ENCODE measurements at regions not wholly inside any gene's neighbourhood (a gene's known extent, or its start where the extent isn't known, plus 50 kb on each side); places are given as distances from the start of the nearest gene placed in this dataset.

- H3K27ac ChIP-seq, result no peak overlapping the region
- no peaks in the 10 kb centered on the region for H3K36me3 ChIP-seq (ENCODE audit: control insufficient read depth, insufficient read depth, low read length)
- H2AFZ ChIP-seq, result no peak overlapping the region
- no peak for TF ChIP-seq CTCF (IDR thresholded peaks at IDR 0.05)
- no peaks in the 10 kb centered on the region for H3K9me3 ChIP-seq (ENCODE audit: control insufficient read depth, low read length)
- H3K9ac ChIP-seq, result no peak overlapping the region
- no peaks in the 10 kb centered on the region for H3K4me1 ChIP-seq
- H3K27me3 ChIP-seq (ENCODE audit: control insufficient read depth, insufficient read depth, low read length), result no peaks in the 10 kb centered on the region
- no peaks in the 10 kb centered on the region for H3K79me2 ChIP-seq
- H3K4me2 ChIP-seq (ENCODE audit: low read length), result no peak overlapping the region
- H3K4me3 ChIP-seq (ENCODE audit: low read depth, low read length), result no peak overlapping the region
Measured at GRCh38 chr1:82788660-82789059, 987.9 kb downstream of the ADGRL2 start.

- no peak overlapping the region for H2AFZ ChIP-seq
- H3K4me1 ChIP-seq, result no peaks in the 10 kb centered on the region
- H3K79me2 ChIP-seq, result no peaks in the 10 kb centered on the region
- H3K27me3 ChIP-seq (ENCODE audit: control insufficient read depth, insufficient read depth, low read length), result no peaks in the 10 kb centered on the region
- no peak overlapping the region for H3K4me2 ChIP-seq (ENCODE audit: low read length)
- no peaks in the 10 kb centered on the region for H3K36me3 ChIP-seq (ENCODE audit: control insufficient read depth, insufficient read depth, low read length)
- H3K9me3 ChIP-seq (ENCODE audit: control insufficient read depth, low read length), result no peaks in the 10 kb centered on the region
- H3K27ac ChIP-seq, result no peak overlapping the region
- TF ChIP-seq CTCF (IDR thresholded peaks at IDR 0.05), result no peak
- no peak overlapping the region for H3K4me3 ChIP-seq (ENCODE audit: low read depth, low read length)
- no peak overlapping the region for H3K9ac ChIP-seq
Measured at GRCh38 chr1:82788038-82788437, 987.3 kb downstream of the ADGRL2 start.

- Histone ChIP-seq H2AFZ (no peak overlapping the region), H3K4me3 (ENCODE audit: low read depth, low read length) (no peak overlapping the region), H3K9ac (no peak overlapping the region), H3K36me3 (ENCODE audit: control insufficient read depth, insufficient read depth, low read length) (no peaks in the 10 kb centered on the region), H3K79me2 (no peaks in the 10 kb centered on the region), H3K4me2 (ENCODE audit: low read length) (no peak overlapping the region), H3K27ac (no peak overlapping the region), H3K9me3 (ENCODE audit: control insufficient read depth, low read length) (no peaks in the 10 kb centered on the region), H3K27me3 (ENCODE audit: control insufficient read depth, insufficient read depth, low read length) (no peaks in the 10 kb centered on the region), H3K4me1 (no peaks in the 10 kb centered on the region)
- no peak for TF ChIP-seq CTCF (IDR thresholded peaks at IDR 0.05)
Measured at GRCh38 chr1:82786883-82787282, 986.1 kb downstream of the ADGRL2 start.

GRCh38 chr1:82785268-82785790 is 984.6 kb downstream of the ADGRL2 start:
- Histone ChIP-seq H3K27me3 (ENCODE audit: control insufficient read depth, insufficient read depth, low read length) (no peaks in the 10 kb centered on the region), H2AFZ (no peak overlapping the region), H3K4me1 (no peaks in the 10 kb centered on the region), H3K9me3 (ENCODE audit: control insufficient read depth, low read length) (no peaks in the 10 kb centered on the region), H3K4me3 (ENCODE audit: low read depth, low read length) (no peak overlapping the region), H3K4me2 (ENCODE audit: low read length) (no peak overlapping the region), H3K27ac (no peak overlapping the region), H3K79me2 (no peaks in the 10 kb centered on the region), H3K36me3 (ENCODE audit: control insufficient read depth, insufficient read depth, low read length) (no peaks in the 10 kb centered on the region), H3K9ac (no peak overlapping the region)
- TF ChIP-seq CTCF (IDR thresholded peaks at IDR 0.05), result no peak

- Histone ChIP-seq H2AFZ (no peak overlapping the region), H3K9ac (no peak overlapping the region), H3K79me2 (no peaks in the 10 kb centered on the region), H3K9me3 (ENCODE audit: control insufficient read depth, low read length) (no peaks in the 10 kb centered on the region), H3K27me3 (ENCODE audit: control insufficient read depth, insufficient read depth, low read length) (no peaks in the 10 kb centered on the region), H3K4me2 (ENCODE audit: low read length) (no peak overlapping the region), H3K4me3 (ENCODE audit: low read depth, low read length) (no peak overlapping the region), H3K36me3 (ENCODE audit: control insufficient read depth, insufficient read depth, low read length) (no peaks in the 10 kb centered on the region), H3K4me1 (no peaks in the 10 kb centered on the region), H3K27ac (no peak overlapping the region)
- TF ChIP-seq CTCF (IDR thresholded peaks at IDR 0.05), result no peak
Measured at GRCh38 chr1:82783044-82783443, 982.3 kb downstream of the ADGRL2 start.

Data from parathyroid adenoma (tissue), 2 donors.